Lower leg skin (tissue), 4 donors: ENCODE measurements at regions not wholly inside any gene's neighbourhood (a gene's known extent, or its start where the extent isn't known, plus 50 kb on each side); places are given as distances from the start of the nearest gene placed in this dataset.

ENCODE experiments used
- DNase-seq, 2 donors: peaks; one replicate each; pipeline ENCODE4 v3.0.0-alpha.2; 2019; ENCODE audit warnings: low spot score in 2 of 2
- H3K4me3 ChIP-seq: fragments of 200-600 bp; sonication (generic); 2 replicates; pipeline ENCODE4 v1.5.1; 2017; ENCODE audit warnings: mild to moderate bottlenecking, low read depth; ENCODE audit not compliant: poor library complexity, severe bottlenecking
- CTCF ChIP-seq, 3 donors: fragments of 450-650 bp; IDR thresholded peaks; one replicate each; pipeline ENCODE4 v1.5.1; 2016; ENCODE audit warnings: antibody characterized with exemption in 3 of 3, mild to moderate bottlenecking in 3 of 3, moderate library complexity in 2 of 3
- POLR2A ChIP-seq, 2 donors: fragments of 450-650 bp; IDR thresholded peaks; one replicate each; pipeline ENCODE4 v1.6.1; 2016 to 2017; ENCODE audit warnings: antibody characterized with exemption in 2 of 2, mild to moderate bottlenecking in 1 of 2, moderate library complexity in 1 of 2
- WGBS, 2 donors: methylation state at CpG; one replicate each; pipeline ENCODE4 v1.1.5; 2018; 5-methylcytosine and 5-hydroxymethylcytosine counted together
- intact Hi-C: fragments of 100-400 bp; cut with DNase I; formaldehyde crosslinking; loops from one replicate; pipeline ENCODE4 v1.15.0; 2023; ENCODE audit warnings: low total_unique reads

DNA sequence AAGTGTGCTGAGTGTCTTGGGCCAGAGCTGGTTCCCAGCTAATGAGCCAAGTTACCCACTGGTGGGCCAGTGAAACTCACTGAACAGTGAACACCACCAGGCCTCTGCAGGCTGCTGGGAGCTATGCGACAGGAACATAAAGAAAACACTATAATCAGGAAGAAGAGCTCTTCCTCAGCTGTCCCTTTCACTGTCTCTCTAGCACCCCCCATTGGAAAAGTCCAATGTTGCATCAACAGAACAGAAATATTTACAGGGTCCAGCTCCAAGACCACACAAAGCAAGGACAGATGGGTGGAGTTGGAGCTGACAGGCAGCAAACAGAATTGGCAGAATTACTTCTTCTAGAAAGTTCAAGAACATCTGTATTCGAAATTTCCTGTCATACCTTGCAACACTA, 903.6 kb upstream of the TMEM132C start:
- H3K4me3 ChIP-seq: no peak overlapping the region
- no peak for DNase-seq
- 63 to 64% methylated on average over 2 of the region's 2 CpGs for WGBS, 2 donors
- TF ChIP-seq CTCF (IDR thresholded peaks at IDR 0.05): no peak
- no peak for TF ChIP-seq POLR2A (IDR thresholded peaks at IDR 0.05)
- intact Hi-C loops: no loop called here

DNA sequence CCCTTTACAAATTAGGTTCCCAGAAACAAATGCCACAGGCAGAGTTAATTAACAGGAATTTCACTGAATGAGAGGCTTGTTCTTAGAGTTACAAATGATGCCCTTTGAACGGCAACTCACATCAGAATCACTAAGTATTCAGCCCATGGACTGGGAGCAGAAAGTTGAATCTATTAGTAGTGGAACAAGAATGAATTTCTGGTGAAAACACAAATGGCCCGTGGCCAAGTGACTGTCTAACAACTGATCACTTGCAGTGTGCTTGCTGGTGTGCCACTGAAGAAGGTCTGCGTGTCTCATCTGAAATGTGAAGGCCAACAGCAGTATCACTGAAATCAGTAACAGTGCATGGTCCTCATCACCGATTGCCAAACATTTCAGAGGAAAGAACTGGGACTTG, 893.4 kb upstream of the TMEM132C start:
- DNase-seq: no peak
- no peak overlapping the region for H3K4me3 ChIP-seq
- 78 to 89% methylated on average over 4 of the region's 4 CpGs for WGBS, 2 donors
- intact Hi-C loops: no loop called here
- TF ChIP-seq CTCF (IDR thresholded peaks at IDR 0.05) (no peak), POLR2A (IDR thresholded peaks at IDR 0.05) (no peak)

DNA sequence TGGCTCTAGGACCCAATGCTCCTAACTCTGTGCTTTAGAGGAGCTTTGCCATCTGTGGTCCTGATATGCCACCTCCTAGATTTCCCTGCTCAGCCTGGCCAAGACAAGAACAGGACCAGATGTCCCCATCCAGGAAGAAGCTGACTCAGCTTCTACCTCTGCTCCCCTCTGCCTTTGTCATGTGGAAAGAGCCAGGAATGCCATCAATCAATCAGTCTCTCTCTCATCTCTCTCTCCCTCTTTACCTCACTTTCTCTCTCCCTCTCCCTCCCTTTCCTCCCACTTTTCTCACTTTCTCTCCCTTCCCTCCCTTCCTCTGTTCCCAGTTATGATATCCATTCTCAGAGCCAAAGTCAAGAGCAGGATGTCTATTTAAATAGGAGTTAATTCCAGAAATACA, 892.5 kb upstream of the TMEM132C start:
- DNase-seq: no peak
- intact Hi-C loops: no loop called here
- H3K4me3 ChIP-seq: no peak overlapping the region
- TF ChIP-seq POLR2A (IDR thresholded peaks at IDR 0.05) (no peak), CTCF (IDR thresholded peaks at IDR 0.05) (no peak)

- no peak overlapping the region for H3K4me3 ChIP-seq
- intact Hi-C loops: no loop called here
- 2 to 7% methylated on average over 26 to 33 of the region's 33 CpGs for WGBS, 2 donors
- no peak for DNase-seq
- TF ChIP-seq POLR2A (IDR thresholded peaks at IDR 0.05) (no peak), CTCF (IDR thresholded peaks at IDR 0.05) (no peak)
Observed at GRCh38 chr12:127381043-127381668, 885.8 kb upstream of the TMEM132C start.

DNA sequence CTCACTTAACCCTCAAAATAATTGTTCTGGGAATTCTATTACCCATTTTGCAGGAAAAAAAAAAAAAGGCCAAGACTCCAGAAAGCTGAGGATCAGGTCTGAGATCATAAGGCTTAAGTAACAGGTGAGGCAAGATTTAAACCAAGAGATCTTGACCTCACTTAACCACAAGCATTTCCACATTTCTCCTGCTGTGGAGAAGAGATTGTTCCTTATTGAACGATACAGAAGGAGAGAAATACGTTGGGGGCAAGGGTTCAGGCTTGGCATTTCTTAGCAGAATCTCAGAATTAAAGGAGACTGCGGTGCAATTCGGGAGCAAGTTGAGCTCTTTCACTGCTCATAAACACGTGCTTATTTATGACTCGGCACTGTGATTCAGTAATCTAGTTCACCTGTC, 885.3 kb upstream of the TMEM132C start:
- DNase-seq: no peak
- TF ChIP-seq POLR2A (IDR thresholded peaks at IDR 0.05) (no peak), CTCF (IDR thresholded peaks at IDR 0.05) (no peak)
- WGBS, 2 donors: 57 to 68% methylated on average over 6 of the region's 6 CpGs
- no peak overlapping the region for H3K4me3 ChIP-seq
- intact Hi-C loops: no loop called here

- WGBS, 2 donors: 65 to 68% methylated on average over 8 of the region's 8 CpGs
- intact Hi-C loops: no loop called here
- no peak overlapping the region for H3K4me3 ChIP-seq
- TF ChIP-seq POLR2A (IDR thresholded peaks at IDR 0.05) (no peak), CTCF (IDR thresholded peaks at IDR 0.05) (no peak)
- no peak for DNase-seq
Observed at GRCh38 chr12:127383281-127383680, 883.7 kb upstream of the TMEM132C start.
